Vagina (tissue), 2 donors: ENCODE measurements at regions not wholly inside any gene's neighbourhood (a gene's known extent, or its start where the extent isn't known, plus 50 kb on each side); places are given as distances from the start of the nearest gene placed in this dataset.

Source experiments
- DNase-seq, 2 donors: peaks; one replicate each; pipeline ENCODE4 v3.0.0-alpha.2; 2017; ENCODE audit errors: extremely low spot score in 2 of 2
- H3K27ac ChIP-seq: fragments of 200-600 bp; sonication (generic); one replicate; pipeline ENCODE4 v1.5.1; 2019
- H3K27me3 ChIP-seq: fragments of 200-600 bp; sonication (generic); one replicate; pipeline ENCODE4 v1.5.1; 2019
- H3K36me3 ChIP-seq, 2 donors: fragments of 200-600 bp; sonication (generic); one replicate each; pipeline ENCODE4 v1.5.1; 2017 to 2019
- H3K4me1 ChIP-seq: fragments of 200-600 bp; sonication (generic); one replicate; pipeline ENCODE4 v1.5.1; 2019
- H3K4me3 ChIP-seq, 2 donors: fragments of 200-600 bp; sonication (generic); 1 replicate in 1 of 2; 2 replicates in 1 of 2; pipeline ENCODE4 v1.5.1; 2016 to 2019
- H3K9me3 ChIP-seq: fragments of 200-600 bp; sonication (generic); one replicate; pipeline ENCODE4 v1.5.1; 2019
- POLR2A ChIP-seq, 2 donors: fragments of 450-650 bp; IDR thresholded peaks; one replicate each; pipeline ENCODE4 v1.6.1; 2017; ENCODE audit warnings: antibody characterized with exemption in 2 of 2, mild to moderate bottlenecking in 2 of 2, moderate library complexity in 2 of 2
- POLR2AphosphoS5 ChIP-seq, 2 donors: sonication (generic); formaldehyde crosslinking; IDR thresholded peaks; one replicate each; pipeline ENCODE4 v1.9.0; 2017; ENCODE audit warnings: antibody characterized with exemption in 2 of 2, mild to moderate bottlenecking in 2 of 2, low read depth in 1 of 2; ENCODE audit not compliant: insufficient read depth in 1 of 2
- intact Hi-C: fragments of 100-400 bp; cut with DNase I; formaldehyde crosslinking; loops from one replicate; pipeline ENCODE4 v1.15.1; 2023
- TF ChIP-seq, protein P1 (sequence below), 3 experiments: fragments of 450-650 bp in 2 of 3; fragments of 200-600 bp in 1 of 3; sonication (generic) in 1 of 3; IDR thresholded peaks; one replicate each; pipeline ENCODE4 v1.5.1; 2017 to 2019; ENCODE audit warnings: antibody characterized with exemption in 3 of 3, mild to moderate bottlenecking in 2 of 3, moderate library complexity in 2 of 3

DNA sequence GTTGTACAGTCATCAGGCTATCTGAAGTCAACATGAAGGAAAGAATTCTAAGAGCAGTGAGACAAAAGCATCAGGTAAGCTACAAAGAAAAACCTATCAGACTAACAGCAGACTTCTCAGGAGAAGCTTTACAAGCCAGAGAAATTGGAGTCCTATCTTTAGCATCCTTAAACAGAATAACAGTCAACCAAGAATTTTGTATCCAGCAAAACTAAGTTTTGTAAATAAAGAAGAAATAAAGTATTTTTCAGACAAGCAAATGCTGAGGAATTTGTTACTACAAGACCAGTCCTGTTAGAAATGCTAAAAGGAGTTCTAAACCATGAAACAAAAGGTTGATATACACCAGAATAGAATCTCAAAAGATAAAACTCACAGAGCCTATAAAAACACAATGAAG, 501.2 kb downstream of the ZNF608 start:
- Histone ChIP-seq H3K9me3 (peaks cover 9% of the 10 kb centered on the region), H3K4me1 (no peaks in the 10 kb centered on the region), H3K4me3 (no peak overlapping the region), H3K27me3 (no peaks in the 10 kb centered on the region), H3K36me3 (no peaks in the 10 kb centered on the region), H3K27ac (no peak overlapping the region)
- intact Hi-C loops: no loop called here
- no peak for DNase-seq
- TF ChIP-seq POLR2A (IDR thresholded peaks at IDR 0.05): no peak
- TF ChIP-seq, protein P1, sequence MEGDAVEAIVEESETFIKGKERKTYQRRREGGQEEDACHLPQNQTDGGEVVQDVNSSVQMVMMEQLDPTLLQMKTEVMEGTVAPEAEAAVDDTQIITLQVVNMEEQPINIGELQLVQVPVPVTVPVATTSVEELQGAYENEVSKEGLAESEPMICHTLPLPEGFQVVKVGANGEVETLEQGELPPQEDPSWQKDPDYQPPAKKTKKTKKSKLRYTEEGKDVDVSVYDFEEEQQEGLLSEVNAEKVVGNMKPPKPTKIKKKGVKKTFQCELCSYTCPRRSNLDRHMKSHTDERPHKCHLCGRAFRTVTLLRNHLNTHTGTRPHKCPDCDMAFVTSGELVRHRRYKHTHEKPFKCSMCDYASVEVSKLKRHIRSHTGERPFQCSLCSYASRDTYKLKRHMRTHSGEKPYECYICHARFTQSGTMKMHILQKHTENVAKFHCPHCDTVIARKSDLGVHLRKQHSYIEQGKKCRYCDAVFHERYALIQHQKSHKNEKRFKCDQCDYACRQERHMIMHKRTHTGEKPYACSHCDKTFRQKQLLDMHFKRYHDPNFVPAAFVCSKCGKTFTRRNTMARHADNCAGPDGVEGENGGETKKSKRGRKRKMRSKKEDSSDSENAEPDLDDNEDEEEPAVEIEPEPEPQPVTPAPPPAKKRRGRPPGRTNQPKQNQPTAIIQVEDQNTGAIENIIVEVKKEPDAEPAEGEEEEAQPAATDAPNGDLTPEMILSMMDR (IDR thresholded peaks at IDR 0.05): no peak
- TF ChIP-seq POLR2AphosphoS5 (IDR thresholded peaks at IDR 0.05; ENCODE audit: insufficient read depth in 1 of 2, low read depth in 1 of 2): no peak

DNA sequence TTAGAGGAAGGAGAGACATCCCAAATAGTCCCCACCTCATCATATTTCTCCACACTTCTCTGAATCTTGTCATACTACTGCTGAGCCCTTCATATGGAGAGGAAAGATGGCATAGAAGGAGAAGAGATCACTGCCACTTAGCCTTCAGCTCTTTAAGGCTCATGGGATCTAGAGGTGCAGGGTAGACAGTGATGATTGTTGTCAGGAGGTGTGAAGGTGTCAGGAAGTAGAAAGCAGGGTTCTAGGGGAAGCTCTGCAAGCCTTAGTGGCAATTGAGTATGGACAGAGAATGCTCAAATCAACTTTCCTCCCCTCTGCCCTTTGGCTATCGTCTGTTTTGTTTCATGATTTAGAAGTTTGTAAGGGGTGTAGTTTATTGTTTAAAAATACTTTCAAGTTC, 505.7 kb downstream of the ZNF608 start:
- H3K36me3 ChIP-seq: no peaks in the 10 kb centered on the region
- TF ChIP-seq POLR2A (IDR thresholded peaks at IDR 0.05) (no peak), POLR2AphosphoS5 (IDR thresholded peaks at IDR 0.05; ENCODE audit: insufficient read depth in 1 of 2, low read depth in 1 of 2) (no peak)
- TF ChIP-seq, protein P1 (IDR thresholded peaks at IDR 0.05): no peak
- H3K4me3 ChIP-seq: no peak overlapping the region
- H3K9me3 ChIP-seq: peaks cover 9% of the 10 kb centered on the region
- DNase-seq: no peak
- H3K4me1 ChIP-seq: no peaks in the 10 kb centered on the region
- no peak overlapping the region for H3K27ac ChIP-seq
- H3K27me3 ChIP-seq: no peaks in the 10 kb centered on the region
- intact Hi-C loops: no loop called here

DNA sequence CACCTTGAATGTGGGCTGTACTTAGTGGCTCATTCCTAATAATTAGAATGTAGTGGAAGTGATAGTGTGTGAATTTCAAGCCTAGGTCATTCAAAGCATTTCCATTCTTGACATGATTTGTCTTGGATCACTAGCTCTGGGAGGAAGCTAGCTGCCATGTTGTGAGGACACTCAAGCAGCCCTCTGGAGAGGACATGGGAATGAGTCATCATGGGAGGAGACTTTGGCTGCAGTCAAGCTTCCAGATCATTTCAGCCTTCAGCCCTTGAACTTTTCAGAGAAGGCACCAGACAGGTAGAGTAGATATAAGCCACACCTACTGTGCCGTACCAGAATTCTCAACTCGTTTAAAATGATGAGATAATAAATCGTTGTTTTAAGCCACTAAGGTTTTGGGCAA, 506.9 kb downstream of the ZNF608 start:
- Histone ChIP-seq H3K36me3 (no peaks in the 10 kb centered on the region), H3K27me3 (no peaks in the 10 kb centered on the region), H3K9me3 (no peaks in the 10 kb centered on the region), H3K4me3 (no peak overlapping the region), H3K27ac (no peak overlapping the region), H3K4me1 (no peaks in the 10 kb centered on the region)
- TF ChIP-seq POLR2A (IDR thresholded peaks at IDR 0.05): no peak
- TF ChIP-seq POLR2AphosphoS5 (IDR thresholded peaks at IDR 0.05; ENCODE audit: insufficient read depth in 1 of 2, low read depth in 1 of 2): no peak
- TF ChIP-seq, protein P1 (IDR thresholded peaks at IDR 0.05): no peak
- intact Hi-C loops: no loop called here
- no peak for DNase-seq

DNA sequence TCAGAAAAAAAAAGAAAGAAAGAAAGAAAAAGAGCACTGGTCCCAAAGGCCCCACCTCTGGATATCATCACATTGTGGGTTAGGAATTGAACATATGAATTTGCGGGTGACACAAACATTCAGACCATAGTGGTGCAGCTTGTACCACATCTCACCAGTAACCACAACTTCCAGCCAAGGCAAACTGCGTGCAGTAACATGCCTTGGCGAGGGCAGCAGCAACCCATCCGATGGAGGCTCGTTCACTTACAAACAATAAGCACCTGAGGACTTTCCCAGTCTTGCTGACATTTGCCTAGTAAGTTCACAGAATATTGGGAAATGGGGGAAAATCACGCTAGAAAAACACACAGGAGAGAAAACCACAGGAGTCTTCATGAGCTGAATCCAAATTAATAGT, 508.1 kb downstream of the ZNF608 start:
- intact Hi-C loops: no loop called here
- H3K36me3 ChIP-seq: no peaks in the 10 kb centered on the region
- no peak overlapping the region for H3K27ac ChIP-seq
- H3K27me3 ChIP-seq: no peaks in the 10 kb centered on the region
- H3K4me1 ChIP-seq: no peaks in the 10 kb centered on the region
- TF ChIP-seq POLR2AphosphoS5 (IDR thresholded peaks at IDR 0.05; ENCODE audit: insufficient read depth in 1 of 2, low read depth in 1 of 2) (no peak), POLR2A (IDR thresholded peaks at IDR 0.05) (no peak)
- TF ChIP-seq, protein P1 (IDR thresholded peaks at IDR 0.05): no peak
- no peak for DNase-seq
- H3K9me3 ChIP-seq: no peaks in the 10 kb centered on the region
- H3K4me3 ChIP-seq: no peak overlapping the region

DNA sequence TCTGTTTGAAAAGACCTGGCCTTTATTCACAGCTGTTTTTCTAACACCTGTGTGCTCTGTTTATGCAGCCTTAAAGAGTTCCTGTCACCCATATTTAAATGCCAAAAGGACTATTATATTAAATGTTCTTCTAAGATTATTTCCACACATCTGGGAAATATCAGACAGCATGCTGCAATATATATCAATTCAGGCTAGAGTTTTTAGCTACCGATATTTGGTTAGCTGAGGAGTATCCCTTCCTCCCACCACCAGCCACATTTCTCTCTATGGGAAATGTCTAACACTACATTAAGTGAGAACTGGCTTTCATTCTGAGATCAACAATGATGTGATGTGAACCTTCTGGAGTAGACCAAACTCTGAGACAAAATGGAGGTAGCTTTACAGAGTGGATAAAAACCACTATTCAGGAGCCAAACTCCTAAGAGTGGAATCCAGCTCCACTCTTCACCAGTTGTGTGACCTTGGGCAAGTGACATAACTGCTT, 509.2 kb downstream of the ZNF608 start:
- H3K4me3 ChIP-seq: no peak overlapping the region
- H3K27ac ChIP-seq: no peak overlapping the region
- H3K9me3 ChIP-seq: no peaks in the 10 kb centered on the region
- no peaks in the 10 kb centered on the region for H3K36me3 ChIP-seq
- DNase-seq: no peak
- no peak for TF ChIP-seq POLR2AphosphoS5 (IDR thresholded peaks at IDR 0.05; ENCODE audit: insufficient read depth in 1 of 2, low read depth in 1 of 2)
- TF ChIP-seq, protein P1 (IDR thresholded peaks at IDR 0.05): no peak
- TF ChIP-seq POLR2A (IDR thresholded peaks at IDR 0.05): no peak
- H3K4me1 ChIP-seq: no peaks in the 10 kb centered on the region
- intact Hi-C loops: no loop called here
- no peaks in the 10 kb centered on the region for H3K27me3 ChIP-seq
